ENCODE measurements at regions not wholly inside any gene's neighbourhood (a gene's known extent, or its start where the extent isn't known, plus 50 kb on each side); places are given as distances from the start of the nearest gene placed in this dataset.

DNA sequence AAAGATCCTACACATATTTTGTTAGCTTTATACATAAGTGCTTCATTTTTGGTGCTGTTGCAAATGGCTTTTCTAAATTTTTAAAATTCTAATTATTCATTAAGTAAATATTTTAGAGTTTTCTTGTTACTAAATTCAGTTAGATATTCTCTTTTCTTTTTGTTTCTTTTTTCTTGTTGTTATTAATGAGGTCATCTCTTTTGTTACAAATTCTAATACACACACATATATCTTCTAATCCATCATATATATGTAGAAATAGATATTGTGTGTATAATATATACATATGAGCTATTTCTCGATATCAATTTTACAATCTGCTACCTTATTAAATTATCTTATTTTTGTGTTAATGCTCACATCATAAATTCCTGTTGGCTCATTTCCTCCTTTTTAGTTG is 255.9 kb downstream of the GALR1 start:
- no peak for DNase-seq (ENCODE audit: low read depth in 4 of 4, low spot score in 1 of 4)

- DNase-seq (ENCODE audit: low read depth in 4 of 4, low spot score in 1 of 4): no peak
Measured at GRCh38 chr18:77512152-77512551, 262.5 kb downstream of the GALR1 start.

DNA sequence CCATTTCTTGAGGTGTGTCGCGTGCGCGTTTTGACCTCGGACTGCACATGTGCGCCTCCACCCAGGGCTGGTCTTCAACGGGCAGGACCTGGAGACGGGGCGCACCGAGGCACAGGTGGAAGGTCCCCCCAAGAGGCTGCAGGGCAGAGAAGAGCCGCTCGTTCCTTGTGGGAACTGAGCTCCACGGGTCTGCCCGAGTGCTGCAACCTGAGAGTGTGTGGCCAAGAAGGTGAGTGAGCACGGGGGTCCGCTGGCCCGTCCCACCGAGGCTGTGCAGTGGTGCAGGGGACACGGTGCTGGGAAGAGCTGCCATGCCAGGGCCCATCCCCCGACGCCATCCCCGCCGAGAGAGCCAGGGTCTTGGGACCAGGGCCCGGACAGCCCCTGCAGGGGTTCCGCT is 268.3 kb downstream of the GALR1 start:
- no peak for DNase-seq (ENCODE audit: low read depth in 4 of 4, low spot score in 1 of 4)

DNA sequence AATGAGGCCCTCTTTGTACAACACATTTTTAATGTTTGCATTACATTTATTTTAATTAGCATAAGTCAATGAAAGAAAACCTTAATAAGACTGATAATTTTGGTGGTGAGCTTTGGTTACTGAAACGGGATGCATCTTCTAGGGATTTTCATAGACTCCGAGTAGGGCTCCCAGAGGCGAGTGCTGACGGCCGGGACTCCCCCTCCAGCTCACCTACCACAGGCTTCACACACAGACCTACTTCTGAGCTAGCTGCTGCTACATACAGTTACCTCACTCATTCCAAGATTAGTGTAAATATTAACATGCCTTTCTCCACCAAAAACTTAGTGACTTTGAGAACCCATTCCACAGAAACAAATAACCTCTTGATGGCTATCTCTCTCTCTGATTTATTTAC is 271.1 kb downstream of the GALR1 start:
- DNase-seq (ENCODE audit: low read depth in 4 of 4, low spot score in 1 of 4): no peak

GRCh38 chr18:77522051-77522675 is 272.5 kb downstream of the GALR1 start:
- DNase-seq (ENCODE audit: low read depth in 4 of 4, low spot score in 1 of 4): no peak

DNA sequence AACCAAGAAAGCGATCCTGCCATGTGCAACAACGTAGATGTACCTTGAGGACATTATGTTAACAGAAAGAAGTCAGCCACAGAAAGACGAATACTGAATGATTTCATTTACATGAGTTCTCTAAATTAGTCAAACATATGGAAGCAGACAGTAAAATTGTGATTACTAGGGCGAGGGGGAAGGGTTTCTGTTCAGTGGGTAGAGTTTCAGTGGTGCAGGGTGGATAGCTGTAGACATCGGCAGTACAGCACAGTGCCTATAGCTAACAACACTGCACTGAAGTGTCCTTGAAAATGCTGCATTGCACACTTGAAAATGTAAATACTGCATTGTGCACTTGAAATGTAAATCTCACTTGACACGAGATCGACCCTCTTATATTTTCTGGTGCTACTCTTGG is 275.3 kb downstream of the GALR1 start:
- DNase-seq (ENCODE audit: low read depth in 4 of 4, low spot score in 1 of 4): no peak

GRCh38 chr18:77526962-77527361 is 277.3 kb downstream of the GALR1 start:
- no peak for DNase-seq (ENCODE audit: low read depth in 4 of 4, low spot score in 1 of 4)

DNA sequence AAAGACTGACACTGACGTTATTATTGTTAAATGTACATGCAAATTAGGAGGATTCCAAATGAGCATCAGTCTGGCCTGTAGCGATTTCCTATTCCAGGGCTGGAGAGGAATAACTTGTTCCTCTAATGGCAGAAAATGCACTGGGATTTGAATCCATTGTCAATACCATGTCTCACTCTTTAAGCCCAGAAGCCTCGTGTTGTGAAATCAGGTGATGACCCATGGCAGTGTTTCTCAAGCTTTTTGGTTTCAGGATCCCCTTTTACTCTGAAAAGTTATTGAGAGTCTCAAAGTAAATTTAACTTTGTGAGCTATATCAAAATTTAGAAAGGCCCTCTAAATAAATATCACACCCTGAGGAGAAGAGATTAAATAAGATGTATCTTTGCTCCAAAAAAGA is 279.2 kb downstream of the GALR1 start:
- no peak for DNase-seq (ENCODE audit: low read depth in 4 of 4, low spot score in 1 of 4)

DNA sequence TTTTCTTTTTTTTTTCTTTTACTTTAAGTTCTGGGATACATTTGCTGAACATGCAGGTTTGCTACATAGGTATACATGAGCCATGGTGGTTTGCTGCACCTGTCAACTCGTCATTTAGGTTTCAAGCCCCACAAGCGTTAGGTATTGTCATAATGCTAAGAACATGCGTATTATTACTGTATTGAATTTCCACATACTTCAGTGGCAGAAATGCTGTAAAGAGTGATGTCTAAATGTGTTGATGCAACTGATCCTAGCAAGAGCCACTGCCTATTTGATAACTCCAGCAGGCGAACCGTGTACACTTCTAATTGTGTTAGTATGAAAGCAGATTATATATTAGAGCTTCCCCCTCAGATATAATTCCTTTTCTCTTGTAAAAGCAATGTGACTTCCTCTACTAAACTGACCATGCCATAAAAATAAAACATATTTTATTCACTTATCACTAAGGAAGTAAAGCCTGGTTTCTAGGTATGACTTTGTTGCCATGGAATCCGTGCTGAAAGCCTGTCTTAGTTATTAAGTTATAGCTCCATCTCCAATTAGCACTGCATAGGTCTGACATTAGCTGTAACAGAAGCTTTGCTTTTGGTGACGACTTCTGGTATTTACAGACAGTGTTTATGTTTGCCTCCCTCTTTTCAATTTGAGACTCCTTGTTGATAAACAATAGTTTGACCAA is 280.0 kb downstream of the GALR1 start:
- no peak for DNase-seq (ENCODE audit: low read depth in 4 of 4, low spot score in 1 of 4)

- DNase-seq (ENCODE audit: low read depth in 4 of 4, low spot score in 1 of 4): no peak
Measured at GRCh38 chr18:77530732-77531131, 281.1 kb downstream of the GALR1 start.

DNA sequence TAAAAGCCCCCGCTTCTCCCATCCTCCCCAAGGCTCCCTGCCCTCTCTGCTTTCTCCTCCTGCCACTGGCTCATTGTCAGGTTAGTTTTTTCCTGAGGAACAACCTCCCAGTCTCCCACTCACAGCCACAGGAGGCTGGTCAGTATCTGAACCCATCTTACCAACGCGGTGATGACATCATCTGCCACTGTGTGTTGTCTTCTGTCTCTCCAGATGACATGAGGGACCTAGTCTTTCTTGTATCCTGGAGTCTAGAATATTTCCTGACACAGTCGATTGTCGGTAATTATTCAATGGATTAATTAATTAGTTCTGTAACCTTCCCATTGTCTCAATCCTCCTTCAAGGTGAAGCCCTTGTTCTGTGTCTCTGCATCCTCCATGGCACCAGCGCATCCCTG is 290.2 kb downstream of the GALR1 start:
- no peak for DNase-seq (ENCODE audit: low read depth in 4 of 4, low spot score in 1 of 4)

- DNase-seq (ENCODE audit: low read depth in 4 of 4, low spot score in 1 of 4): no peak
Measured at GRCh38 chr18:77544792-77545191, 295.1 kb downstream of the GALR1 start.

GRCh38 chr18:77547757-77548156 is 298.1 kb downstream of the GALR1 start:
- DNase-seq (ENCODE audit: low read depth in 4 of 4, low spot score in 1 of 4): no peak

DNA sequence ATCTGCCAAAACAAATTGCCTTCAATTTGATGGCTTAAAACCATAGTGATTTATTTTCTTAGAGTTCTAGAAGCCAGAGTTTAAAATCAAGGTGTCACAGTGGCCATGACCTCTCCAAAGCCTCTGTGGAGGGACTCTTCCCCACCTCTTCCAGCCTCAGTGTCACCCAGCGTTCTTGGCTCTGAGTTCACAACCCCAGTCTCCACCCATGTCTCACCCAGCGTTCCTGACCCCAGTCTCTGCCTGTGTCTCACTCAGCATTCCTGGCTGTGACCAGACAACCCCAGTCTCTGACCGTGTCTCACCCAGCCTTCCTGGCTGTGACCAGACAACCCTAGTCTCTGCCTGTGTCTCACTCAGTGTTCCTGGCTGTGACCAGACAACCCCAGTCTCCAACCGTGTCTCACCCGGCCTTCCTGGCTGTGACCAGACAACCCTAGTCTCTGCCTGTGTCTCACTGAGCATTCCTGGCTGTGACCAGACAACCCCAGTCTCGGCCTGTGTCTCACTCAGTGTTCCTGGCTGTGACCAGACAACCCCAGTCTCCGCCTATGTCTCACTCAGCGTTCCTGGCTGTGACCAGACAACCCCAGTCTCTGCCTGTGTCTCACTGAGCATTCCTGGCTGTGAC is 299.3 kb downstream of the GALR1 start:
- no peak for DNase-seq (ENCODE audit: low read depth in 4 of 4, low spot score in 1 of 4)

- no peak for DNase-seq (ENCODE audit: low read depth in 4 of 4, low spot score in 1 of 4)
Measured at GRCh38 chr18:77550625-77551024, 301.0 kb downstream of the GALR1 start.

DNA sequence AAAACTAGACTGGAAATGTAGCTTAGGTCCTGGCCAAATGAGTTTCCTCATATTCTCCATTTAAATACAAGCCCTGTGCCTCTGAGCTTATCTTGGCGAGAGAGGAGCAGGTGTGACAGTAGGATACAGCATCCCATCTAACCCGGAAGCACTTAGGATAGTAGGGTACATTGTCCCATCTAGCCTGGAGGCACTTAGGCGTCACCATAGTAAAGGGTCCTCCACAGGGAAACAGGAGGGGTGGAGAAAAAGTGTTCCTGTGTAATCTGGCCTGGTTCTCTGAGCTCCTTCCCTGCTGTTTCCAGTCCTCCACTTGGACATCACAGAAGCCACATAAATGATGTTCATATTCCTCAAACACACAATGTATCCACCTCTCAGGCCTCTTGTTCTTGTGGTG is 301.4 kb downstream of the GALR1 start:
- DNase-seq (ENCODE audit: low read depth in 4 of 4, low spot score in 1 of 4): no peak

- no peak for DNase-seq (ENCODE audit: low read depth in 4 of 4, low spot score in 1 of 4)
Measured at GRCh38 chr18:77552945-77553344, 303.3 kb downstream of the GALR1 start.

GRCh38 chr18:77554061-77554460 is 304.4 kb downstream of the GALR1 start:
- DNase-seq (ENCODE audit: low read depth in 4 of 4, low spot score in 1 of 4): no peak

DNA sequence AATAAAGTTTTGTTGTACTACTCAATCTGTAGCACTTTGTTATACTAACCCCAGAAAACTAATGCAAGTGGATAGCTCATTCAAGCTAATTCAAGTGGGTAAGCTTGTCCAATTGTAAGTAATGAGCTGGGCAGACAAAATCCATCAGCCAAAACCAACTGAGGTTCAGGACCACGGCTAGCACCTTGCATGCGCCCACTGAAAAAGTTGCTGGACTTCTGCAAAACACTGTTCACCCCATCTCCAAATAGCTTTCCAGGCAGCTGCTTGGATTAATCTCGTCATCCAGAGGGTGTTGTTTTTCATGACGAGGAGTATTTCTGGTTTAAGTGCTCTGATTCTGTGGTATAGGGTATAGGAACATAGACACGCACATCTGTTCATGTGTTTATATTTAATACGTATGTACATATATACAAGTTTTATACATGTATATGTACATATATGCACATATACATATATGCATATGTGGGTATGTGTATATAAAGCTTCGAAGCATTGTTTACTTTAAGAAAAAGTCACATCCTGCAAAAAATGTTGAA is 307.5 kb downstream of the GALR1 start:
- no peak for DNase-seq (ENCODE audit: low read depth in 4 of 4, low spot score in 1 of 4)

DNA sequence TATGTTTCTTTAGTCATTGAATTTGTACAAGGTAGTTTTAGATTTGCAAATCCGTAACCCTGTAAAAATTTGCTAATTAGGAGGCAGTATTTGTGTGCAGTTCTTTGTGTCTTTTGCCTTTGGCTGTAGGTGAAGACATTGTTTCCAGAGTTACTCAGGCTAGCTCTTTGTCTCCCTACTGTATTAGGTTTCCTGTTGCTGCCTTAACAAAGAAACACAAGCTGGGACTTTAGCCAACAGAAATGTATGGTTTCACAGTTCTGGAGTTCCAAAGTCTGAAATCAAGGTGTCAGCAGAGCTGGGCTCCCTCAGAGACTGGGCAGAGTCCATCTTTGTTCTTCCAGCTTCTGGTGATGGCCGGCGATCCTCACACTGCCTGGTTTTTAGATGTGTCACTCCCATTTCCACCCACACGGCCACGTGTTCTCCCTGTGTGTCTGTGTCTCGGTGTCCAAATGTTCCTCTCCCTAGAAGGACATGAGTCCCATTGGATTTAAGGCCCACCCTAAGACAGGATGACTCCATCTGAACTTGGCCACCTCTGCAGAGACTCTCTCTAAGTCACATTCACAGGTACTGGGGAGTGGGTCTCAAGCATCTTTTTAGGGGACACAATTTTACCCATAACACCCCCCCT is 309.7 kb downstream of the GALR1 start:
- DNase-seq (ENCODE audit: low read depth in 4 of 4, low spot score in 1 of 4): no peak

DNA sequence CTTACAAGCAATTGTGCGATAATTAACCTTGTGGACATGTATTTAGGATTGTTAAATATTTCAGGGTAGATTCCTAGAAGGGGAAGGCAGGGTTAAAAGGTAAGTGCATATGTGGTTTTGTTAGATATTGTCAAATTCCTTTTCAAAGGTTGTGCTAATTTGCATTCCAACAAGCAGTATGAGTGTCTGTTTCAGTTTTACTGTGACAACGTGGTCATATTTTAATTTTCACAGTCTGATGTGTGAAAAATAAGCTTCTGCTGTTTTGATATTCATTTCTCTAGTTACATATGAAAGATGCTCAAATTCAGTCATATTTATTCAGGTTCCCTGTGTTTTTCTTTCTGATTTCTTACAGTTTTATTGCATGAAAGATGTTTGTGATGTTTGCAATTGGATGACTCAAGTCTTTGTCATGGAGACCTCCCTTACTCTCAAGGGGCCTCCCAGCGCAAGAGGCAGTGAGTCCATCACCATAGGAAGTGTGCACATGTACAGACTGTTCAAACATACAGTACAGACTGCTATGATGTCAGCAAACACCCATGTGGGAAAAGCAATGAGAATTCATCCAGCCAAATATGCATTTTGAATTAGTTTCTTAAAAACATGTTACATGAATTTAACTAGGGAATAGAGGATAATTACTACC is 310.8 kb downstream of the GALR1 start:
- DNase-seq (ENCODE audit: low read depth in 4 of 4, low spot score in 1 of 4): no peak
